GM12875 (cell line): ENCODE measurements at regions not wholly inside any gene's neighbourhood (a gene's known extent, or its start where the extent isn't known, plus 50 kb on each side); places are given as distances from the start of the nearest gene placed in this dataset.

Source experiments
- H3K4me3 ChIP-seq: one replicate; pipeline ENCODE4 v1.5.1; 2011; ENCODE audit warnings: low read depth, low read length, control low read depth
- CTCF ChIP-seq: IDR thresholded peaks from 2 replicates; pipeline ENCODE4 v1.5.1; 2011; ENCODE audit warnings: low read depth, mild to moderate bottlenecking, control low read depth, inconsistent platforms, low read length, moderate library complexity, borderline replicate concordance; ENCODE audit not compliant: insufficient read depth

GRCh38 chr2:120602251-120602650, 133.4 kb upstream of the GLI2 start:
- TF ChIP-seq CTCF = no peak

GRCh38 chr2:120604767-120605166, 130.9 kb upstream of the GLI2 start:
- no peak overlapping the region for H3K4me3 ChIP-seq
- no peak for TF ChIP-seq CTCF

More at GRCh38 chr2:120602251-120602650, 133.4 kb upstream of the GLI2 start:
- no peak overlapping the region for H3K4me3 ChIP-seq

GRCh38 chr2:120605231-120605935, 130.3 kb upstream of the GLI2 start:
- no peak overlapping the region for H3K4me3 ChIP-seq
- no peak for TF ChIP-seq CTCF

GRCh38 chr2:120606280-120606679, 129.4 kb upstream of the GLI2 start:
- TF ChIP-seq CTCF = no peak
- no peak overlapping the region for H3K4me3 ChIP-seq

GRCh38 chr2:120606931-120607330, 128.7 kb upstream of the GLI2 start:
- no peak for TF ChIP-seq CTCF
- H3K4me3 ChIP-seq = no peak overlapping the region

- no peak for TF ChIP-seq CTCF
- no peak overlapping the region for H3K4me3 ChIP-seq
These were observed 128.2 kb upstream of the GLI2 start for GRCh38 chr2:120607506-120607905.

GRCh38 chr2:120607996-120608395, 127.7 kb upstream of the GLI2 start:
- H3K4me3 ChIP-seq = no peak overlapping the region
- no peak for TF ChIP-seq CTCF
